ENCODE measurements at regions not wholly inside any gene's neighbourhood (a gene's known extent, or its start where the extent isn't known, plus 50 kb on each side); places are given as distances from the start of the nearest gene placed in this dataset.
"Not testable (repeated sequence)": the region's sequence is repeated elsewhere in the genome, so short reads cannot be mapped to it uniquely, and the experiment has no call there.

DNA sequence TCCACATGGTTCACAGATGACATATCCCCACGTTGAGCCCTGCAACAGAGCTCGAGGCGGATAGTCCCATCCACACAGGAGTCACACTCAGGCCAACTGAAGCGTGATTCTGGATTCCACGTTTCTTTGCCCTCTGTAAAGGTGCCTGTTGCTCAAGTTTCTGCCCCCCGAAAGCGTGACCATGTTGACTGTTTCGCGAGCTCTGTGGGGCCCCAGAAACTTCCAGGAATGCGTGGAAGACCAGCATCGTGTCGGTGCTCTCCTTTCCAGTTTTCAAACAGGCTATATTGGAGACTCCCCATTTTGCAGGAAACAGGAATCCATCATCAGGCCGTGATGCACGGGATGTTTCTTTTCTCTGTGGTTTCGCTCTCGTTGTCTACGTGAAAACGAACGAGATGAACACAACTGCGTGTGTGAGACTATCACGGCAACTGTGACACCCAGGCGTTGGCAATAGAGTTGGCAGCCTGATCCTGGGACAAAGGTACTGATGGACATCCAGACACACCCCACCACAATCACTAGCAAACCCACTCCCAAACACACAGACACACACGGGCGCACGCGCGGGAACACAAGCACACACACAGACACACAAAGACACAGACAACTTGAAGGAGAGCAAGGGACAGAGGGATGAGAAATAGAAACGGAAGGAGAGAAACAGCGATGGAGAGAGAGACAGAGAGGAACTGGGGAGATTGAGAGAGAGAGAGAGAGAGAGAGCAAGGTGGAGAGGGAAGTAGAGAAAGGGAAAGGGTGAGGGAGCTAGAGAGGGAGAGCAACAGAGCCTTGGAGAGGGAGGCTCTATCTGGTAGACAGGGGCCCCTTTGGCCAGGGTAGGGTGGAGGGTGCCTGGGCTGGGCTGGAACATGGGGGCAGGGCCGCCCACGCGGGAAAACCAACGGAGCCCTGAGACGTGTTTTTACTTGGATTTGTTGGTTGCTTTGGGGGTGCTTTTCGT, 1609.3 kb downstream of the SPATA31A7 start:
- peak in 1 of 2 experiments; percentile 9 for DNase-seq (ENCODE audit: low read depth in 2 of 2)

DNA sequence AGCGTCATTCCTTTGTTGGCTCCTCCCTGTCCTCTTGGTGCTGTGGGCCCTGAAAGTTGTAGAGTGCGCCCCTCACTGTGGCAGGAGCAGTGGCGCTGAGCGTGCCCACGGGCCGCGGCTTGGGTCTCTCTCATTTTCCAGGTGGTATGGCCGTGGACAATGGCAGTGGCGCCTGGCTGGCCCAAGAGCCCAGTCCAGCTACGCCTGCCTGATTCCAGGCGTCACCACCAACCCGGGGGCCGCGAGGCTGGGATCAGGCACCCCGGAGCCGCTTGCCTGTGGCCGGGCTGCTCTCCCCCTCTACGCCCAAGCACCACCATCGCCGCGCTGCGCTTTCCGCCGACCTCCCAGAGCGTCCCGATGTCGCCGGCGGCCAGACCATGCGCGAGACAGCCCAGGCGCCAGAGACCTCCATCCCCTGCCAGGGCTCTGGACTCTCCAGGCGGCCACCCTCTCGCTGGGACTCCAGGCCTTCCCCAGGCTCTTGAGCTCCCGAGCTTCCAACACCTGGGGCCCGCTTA, 1610.1 kb downstream of the SPATA31A7 start:
- peak in 1 of 2 experiments; percentile 18 for DNase-seq (ENCODE audit: low read depth in 2 of 2)

DNA sequence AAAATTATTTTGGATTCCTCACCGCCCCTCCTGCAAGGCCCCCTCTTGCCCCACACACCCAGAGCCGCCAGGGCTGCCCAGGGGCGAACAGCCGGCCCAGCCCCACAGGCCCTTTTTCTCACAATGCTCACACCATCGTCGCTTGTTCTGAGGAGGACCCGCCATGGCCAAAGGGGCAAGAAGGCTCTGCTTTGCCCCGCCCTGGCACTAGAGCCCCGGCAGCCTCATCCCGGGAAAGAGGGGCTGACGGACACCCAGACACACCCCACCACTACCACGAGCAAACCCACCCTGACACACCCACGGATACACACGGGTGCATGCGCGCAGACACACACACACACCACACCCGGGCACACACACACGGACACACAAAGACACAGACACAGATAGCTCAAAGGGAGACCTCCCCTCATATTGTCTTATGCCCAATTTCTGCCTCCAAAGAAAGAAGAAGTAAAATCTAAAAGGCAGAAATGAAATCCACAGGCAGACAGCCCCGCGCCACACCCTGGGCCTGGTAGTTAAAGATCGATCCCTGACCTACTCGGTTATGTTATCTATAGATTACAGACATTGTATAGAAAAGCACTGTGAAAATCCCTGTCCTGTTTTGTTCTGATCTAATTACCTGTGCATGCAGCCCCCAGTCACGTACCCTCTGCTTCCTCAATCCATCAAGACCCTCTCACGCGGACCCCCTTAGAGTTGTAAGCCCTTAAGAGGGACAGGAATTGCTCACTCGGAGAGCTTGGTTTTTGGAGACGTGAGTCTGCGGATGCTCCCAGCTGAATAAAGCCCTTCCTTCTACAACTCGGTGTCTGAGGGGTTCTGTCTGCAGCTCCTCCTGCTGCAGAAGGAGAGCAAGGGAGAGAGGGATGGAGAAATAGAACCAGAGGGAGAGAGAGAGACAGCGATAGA, 1610.9 kb downstream of the SPATA31A7 start:
- peak in 1 of 2 experiments; percentile 12 for DNase-seq (ENCODE audit: low read depth in 2 of 2)

DNA sequence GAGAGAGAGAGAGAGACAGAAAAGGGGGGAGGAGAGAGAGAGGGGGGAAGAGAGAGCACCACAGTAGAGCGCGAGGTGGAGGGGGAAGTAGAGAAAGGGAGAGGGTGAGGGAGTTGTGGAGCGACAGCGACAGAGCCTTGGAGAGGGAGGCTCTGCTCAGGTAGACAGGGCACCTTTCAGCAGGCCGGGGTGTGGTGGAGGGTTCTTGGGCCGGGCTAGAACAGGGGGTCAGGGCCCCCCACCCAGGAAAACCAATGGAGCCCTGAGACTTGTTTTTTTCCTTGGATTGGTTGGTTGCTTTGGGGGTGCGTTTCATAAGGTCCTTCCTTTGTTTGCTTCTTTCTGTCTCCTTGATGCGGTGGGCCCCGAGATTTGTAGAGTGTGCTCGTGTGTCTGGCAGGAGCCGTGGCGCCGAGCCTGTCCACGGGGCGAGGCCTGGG, 1611.6 kb downstream of the SPATA31A7 start:
- DNase-seq (ENCODE audit: low read depth in 2 of 2) = not testable (repeated sequence)

DNA sequence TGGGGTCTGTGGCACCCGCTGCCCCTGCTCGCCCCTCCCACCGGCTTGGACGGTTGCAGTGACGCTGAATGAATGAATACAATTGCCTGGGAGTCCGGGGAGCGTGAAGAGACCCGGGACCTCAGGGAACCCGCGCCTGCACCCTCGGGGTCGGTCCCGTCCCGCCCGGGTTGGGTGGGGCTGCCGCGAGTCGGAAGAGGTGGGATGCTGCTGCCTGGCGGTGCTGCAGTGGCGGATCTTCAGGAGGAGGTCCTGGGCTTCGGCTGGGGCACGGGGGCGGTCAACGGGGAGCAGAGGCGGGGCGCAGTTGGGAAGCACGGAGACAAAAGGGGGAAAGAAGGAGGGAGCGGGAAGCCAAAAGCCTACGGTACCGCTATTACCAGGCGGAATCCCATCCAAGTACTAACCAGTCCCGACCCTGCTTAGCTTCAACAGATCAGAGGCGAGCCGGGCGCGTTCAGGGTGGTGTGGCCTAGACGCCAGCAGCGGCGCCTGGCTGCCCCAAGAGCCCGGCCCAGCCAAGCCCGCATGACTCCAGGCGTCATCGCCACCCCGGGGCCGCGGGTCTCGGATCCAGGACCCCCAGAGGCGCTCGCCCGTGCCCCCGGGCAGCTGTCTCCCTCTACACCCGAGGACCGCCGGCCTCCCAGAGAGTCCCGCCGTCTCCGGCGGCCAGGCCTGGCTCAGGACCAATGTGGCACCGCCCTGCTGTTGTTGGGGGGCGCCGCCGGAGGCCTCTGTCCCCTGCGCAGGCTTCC, 1612.3 kb downstream of the SPATA31A7 start:
- peak in 1 of 2 experiments; percentile 63 for DNase-seq (ENCODE audit: low read depth in 2 of 2)

DNA sequence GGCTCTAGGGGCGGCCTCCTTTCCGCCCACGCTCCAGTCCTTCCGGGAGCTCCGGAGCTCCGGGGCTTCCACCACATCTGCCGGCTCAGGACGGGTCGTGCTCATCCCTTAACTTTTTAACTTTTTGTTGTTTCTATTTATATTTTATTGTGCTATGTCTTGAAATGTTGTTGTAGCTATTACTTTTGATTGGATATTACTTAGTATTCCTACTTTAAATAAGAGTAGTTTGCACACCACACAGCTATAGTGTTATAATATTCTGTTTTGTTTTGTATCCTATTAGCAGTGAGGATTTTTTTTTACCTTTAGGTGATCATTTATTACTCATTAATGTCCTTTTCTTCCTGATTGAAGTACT, 1612.9 kb downstream of the SPATA31A7 start:
- DNase-seq (ENCODE audit: low read depth in 2 of 2) = not testable (repeated sequence)

DNA sequence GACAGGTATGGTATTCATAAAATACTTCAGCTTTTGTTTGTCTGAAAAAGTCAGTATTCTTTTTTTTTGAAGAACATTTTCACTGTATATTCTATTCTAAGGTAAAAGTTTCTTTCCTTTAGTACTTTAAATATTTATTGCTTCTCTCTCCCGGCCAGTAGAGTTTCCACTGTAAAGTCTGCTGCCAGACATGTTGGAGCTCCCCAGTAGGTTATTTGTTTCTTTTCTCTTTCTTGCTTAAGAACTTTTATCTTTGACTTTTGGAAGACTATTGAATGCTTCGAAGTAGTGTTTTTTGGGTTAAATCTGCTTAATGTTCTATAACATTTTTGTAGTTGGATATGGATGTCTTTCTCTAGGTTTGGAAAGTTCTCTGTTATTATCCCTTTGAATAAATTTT, 1613.3 kb downstream of the SPATA31A7 start:
- DNase-seq (ENCODE audit: low read depth in 2 of 2) = not testable (repeated sequence)

DNA sequence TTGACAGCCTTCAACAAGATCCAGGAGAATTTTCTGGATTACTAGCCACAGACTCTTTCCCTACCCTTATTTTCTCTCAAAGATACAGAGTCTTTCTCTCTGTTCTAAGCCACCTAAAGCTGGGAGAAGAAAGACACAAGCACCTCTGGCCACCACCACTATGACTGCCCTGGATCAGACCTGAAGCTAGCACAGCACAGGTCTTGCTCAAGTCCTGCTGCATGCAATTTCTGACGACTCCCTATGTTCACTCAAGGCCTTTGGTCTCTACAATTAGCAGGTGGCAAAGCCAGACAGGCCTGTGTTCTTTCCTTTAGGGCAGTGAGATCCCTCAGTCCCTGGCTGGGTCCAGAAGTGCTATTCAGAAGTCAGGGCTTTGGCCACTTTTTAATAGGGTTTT, 1614.5 kb downstream of the SPATA31A7 start:
- DNase-seq (ENCODE audit: low read depth in 2 of 2) = not testable (repeated sequence)

DNA sequence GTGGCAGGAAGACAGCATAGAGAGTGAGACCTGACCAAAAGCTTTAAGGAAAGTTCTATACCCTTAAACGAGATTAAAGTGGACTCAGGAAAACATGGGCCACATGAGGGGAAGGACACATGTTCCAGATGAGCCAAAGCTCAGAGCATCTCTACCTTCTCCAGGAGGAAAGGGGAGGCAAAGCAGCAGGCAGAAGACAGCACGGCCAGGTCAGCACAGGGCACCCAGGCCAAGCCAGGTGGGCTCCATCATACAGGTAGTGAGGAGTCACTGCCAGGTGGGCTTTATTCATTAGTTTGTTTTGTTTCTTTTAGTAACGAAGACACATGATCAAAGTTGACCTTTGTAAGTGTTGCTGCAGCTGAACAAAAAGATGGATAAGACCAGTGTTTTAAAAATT, 1617.6 kb downstream of the SPATA31A7 start:
- not testable (repeated sequence) for DNase-seq (ENCODE audit: low read depth in 2 of 2)

DNA sequence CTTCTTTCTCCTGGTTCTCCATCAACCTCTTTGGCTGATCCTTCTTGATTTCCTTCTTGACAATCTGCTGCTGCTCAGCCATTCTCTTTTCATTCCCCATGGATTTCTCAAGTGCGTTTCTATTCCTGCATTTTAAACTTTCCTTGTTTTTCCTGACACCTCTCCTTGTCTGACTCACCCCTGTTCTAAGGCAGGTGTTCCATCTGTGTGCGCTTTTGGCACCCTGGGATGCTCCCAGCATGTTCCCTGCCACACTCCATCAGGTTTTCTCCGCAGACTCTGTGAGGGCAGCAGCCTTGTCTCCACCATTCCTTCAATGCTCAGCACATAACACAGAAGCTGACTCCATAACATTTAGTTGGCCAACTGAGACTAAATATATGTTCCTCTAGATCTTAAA, 1618.2 kb downstream of the SPATA31A7 start:
- not testable (repeated sequence) for DNase-seq (ENCODE audit: low read depth in 2 of 2)

DNA sequence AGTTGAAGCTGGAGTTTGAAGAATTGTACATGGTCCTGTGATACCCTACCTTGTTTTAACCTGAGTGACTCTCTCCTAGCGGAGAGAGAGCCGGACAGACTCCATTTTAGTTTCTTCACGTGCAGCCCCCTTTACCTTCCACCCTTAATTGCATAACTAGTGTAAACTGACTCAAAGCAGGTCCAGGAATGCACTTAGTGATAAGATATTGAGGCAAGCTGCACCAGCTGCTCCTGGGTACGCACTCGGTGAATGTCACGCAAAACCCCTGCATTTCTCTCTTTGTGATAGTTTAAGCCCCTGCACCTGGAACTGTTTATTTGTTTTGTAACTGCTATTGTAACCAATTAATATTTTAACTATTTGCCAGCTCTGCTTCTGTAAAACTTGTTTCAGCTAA, 1620.5 kb downstream of the SPATA31A7 start:
- not testable (repeated sequence) for DNase-seq (ENCODE audit: low read depth in 2 of 2)

DNA sequence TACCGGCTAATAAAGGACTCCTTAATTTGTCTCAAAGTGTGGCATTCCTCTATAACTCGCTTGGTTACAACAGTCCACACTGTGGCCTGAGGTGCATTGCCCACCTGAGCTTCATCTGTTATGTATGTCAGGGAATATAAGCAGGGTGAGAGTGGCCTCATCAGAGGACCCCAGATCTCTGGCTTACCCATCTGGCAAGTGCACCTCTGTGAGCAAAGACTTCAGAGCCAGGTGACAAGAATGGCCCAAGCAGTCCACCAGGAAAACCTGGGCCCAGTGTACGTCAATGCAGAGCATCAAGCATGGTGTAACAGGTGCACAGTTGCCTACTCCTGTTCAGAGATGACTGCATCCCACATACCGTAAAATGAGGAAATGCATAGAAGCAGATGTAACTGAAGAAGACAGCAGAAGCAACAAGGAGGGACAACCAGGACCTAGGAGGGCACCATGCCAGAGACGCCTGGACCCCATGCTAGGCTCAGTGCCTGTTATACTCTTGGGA, 1621.0 kb downstream of the SPATA31A7 start:
- not testable (repeated sequence) for DNase-seq (ENCODE audit: low read depth in 2 of 2)

DNA sequence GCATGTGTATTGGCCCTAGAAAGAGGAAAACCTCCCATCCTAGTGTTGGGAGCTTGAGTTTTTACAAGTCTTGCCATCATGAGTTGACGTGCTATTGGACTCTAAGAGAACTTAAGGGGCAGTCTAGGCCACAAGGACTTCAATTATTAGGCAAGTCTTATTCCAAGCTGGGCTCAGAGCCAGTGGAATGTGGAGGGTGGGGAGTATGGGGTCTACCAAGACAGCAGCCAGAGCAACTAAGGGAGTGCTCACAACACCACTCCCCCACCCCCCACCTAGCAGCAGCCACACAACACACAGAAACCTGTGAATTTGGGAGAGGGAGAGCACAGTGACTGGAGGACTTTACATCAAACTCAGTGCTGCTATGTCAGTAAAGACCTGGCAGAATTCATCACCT, 1625.6 kb downstream of the SPATA31A7 start:
- DNase-seq (ENCODE audit: low read depth in 2 of 2) = not testable (repeated sequence)

DNA sequence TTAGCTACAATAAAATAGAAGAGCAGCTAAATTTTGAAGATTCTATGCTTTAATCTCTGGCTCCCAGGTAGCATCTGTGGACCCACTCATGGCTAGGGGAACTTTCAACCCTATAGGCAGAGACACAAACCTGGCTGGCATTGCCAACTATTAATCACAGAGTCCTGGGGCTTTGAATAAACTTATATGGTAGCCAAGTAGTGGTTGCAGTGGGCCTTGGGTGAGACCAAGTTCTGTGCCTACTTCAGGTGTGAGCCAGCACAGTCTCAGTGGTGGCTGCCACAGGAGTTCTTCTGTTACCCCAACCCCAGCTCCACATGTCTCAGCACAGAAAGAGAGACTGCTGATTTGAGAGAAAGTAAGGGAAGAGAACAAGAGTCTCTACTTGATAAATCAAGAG, 1626.5 kb downstream of the SPATA31A7 start:
- DNase-seq (ENCODE audit: low read depth in 2 of 2) = not testable (repeated sequence)

DNA sequence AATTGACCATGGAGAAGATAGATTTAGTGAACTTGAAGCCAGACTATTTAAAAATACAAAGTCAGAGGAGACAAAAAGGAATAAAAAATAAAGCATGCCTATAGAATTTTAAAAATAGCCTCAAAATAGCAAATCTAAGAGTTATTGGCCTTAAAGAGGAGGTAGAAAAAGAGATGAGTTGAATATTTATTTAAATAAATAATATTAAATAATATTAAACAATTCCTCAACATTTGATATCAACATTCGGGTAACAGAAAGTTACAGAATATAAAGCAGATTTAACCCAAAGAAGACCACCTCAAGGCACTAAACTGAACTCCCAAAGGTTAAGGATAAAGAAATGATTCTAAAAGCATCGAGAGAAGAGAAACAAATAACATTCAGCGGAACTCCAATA, 1627.4 kb downstream of the SPATA31A7 start:
- DNase-seq (ENCODE audit: low read depth in 2 of 2) = not testable (repeated sequence)

DNA sequence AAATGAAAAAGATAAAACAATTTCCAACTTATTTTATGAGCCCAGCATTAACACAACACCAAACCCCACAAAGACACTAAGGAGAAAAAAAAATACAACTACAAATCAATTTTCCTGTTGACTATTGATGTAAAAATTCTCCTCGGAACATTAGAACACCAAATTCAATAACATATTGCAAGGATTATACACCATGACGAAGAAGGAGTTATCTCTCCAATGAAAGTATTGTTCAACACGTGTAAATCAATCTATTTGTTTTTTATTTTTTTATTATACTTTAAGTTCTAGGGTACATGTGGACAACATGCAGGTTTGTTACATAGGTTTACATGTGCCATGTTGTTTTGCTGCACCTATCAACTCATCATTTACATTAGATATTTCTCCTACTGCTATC, 1632.3 kb downstream of the SPATA31A7 start:
- DNase-seq (ENCODE audit: low read depth in 2 of 2) = not testable (repeated sequence)

DNA sequence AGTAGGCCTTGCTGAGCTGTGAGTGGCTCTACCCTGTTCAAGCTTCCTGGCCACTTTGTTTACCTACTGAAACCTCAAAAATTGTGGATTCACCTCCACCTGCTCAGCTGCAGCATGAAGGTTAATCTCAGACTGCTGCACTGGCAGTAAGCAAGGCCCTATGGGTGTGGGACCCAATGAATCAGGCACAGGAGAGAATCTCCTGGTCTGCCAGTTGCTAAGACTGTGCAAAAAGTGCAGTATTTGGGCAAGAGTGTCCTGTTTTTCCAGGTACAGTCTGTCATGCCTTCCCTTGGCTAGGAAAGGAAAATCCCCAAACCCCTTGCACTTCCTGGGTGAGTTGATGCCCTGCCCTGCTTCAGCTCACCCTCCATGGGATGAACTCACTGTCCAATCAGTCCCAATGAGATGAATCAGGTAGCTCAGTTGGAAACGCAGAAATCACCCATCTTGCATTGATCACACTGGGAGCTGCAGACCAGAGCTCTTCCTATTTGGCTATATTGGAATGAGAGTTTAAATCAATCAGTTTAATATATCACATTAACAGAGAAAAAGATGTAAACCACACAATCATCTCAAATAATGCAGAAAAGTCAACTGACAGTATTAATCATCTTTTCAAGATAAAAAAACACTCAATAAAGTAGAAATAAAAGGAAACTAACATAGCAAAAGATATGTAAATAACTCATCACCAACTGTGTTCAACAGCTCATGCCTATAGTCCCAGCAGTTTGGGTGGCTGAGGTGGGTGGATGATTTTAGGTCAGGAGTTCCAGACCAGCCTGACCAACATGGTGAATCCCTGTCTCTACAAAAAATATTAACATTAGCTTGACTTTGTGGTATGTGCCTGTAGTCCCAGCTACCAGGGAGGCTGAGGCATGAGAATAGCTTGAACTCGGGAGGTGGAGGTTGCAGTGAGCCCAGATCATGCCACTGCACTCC, 1638.4 kb downstream of the SPATA31A7 start:
- DNase-seq (ENCODE audit: low read depth in 2 of 2) = not testable (repeated sequence)

DNA sequence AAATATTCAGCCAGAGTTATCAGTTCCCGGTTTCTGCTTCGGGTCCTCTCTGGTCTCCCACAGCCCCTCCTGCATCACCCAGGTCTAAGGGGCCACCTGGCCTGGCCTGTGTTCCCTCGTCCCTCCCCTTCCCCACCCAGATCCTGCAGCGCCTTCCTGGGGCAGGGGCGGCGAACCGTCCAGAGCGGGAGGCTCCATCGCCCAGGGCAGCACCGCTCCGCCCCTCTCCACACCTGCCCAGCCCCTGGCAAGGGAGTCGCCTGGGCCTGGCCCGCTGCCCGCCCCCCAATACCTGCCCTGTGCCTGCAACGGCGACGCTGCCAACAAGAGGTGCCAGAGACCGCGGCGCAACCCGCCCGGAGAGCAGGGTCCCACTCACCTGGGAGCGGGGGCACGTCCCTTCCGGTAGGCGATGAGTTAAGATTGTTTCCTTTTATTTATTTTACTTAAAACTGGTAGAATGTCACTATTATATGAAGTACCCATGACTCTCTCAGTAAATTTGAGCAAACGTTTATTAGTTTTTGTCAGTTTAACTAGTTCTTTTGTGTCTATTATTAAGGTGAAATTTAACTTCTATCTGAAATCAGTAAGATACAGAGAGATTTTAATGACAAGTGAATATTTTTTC, 1641.1 kb downstream of the SPATA31A7 start:
- DNase-seq (ENCODE audit: low read depth in 2 of 2) = not testable (repeated sequence)

Measured in stimulated activated CD4-positive, alpha-beta T cell treated with anti-CD3 and anti-CD28 coated beads, Interleukin-12 subunit alpha, Interleukin-12 subunit beta, amount 100 ng/mL, for 24 hours (primary cell).